ENCODE measurements at regions not wholly inside any gene's neighbourhood (a gene's known extent, or its start where the extent isn't known, plus 50 kb on each side); places are given as distances from the start of the nearest gene placed in this dataset.

DNA sequence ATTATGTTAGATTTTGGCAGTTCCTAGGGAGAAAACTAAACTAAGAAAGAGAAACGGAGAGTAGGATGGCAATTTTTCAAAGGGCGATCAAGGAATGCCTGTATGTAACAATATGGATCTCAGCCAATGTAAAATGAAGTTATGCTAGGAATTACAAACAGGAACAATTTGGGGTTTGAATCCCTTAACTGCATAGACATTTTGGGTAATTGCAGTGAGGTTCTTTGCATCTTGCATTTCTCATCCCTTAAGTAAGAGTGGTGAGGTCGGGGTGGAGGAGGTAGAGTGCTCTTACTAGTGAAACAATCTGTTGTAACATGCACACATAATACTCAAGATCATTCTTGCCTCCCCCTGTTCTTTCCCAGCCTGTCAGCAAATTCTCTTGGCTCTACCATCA is 137.6 kb downstream of the NPR3 start (continued):
- TF ChIP-seq EHF (CRISPR knock-in tag; IDR thresholded peaks at IDR 0.05) (no peak), CBX8 (IDR thresholded peaks at IDR 0.05) (no peak), PHF8 (IDR thresholded peaks at IDR 0.05; ENCODE audit: borderline replicate concordance, low read depth) (no peak)

GRCh38 chr5:32850817-32851496 is 139.8 kb downstream of the NPR3 start:
- DNase-seq (ENCODE audit: low read depth in 1 of 2, low spot score in 1 of 2) = no peak

GRCh38 chr5:32851559-32852173 is 140.5 kb downstream of the NPR3 start:
- Histone ChIP-seq H3K4me2 (peak overlapping the region; percentile 65; the same call in 2 of the 3 replicates), H3K4me1 (peaks cover 16% of the 10 kb centered on the region), H3K4me3 (no peak overlapping the region), H3K9me3 (no peaks in the 10 kb centered on the region; the same call in 2 of the 3 replicates), H3K27ac (peak overlapping the region; percentile 62 to 79)
- WGBS (ENCODE audit: missing lambda C conversion rate) = 93% methylated on average over 7 of the region's 7 CpGs
- no peak for FAIRE-seq
- ATAC-seq = no peak
- TF ChIP-seq, protein P1, sequence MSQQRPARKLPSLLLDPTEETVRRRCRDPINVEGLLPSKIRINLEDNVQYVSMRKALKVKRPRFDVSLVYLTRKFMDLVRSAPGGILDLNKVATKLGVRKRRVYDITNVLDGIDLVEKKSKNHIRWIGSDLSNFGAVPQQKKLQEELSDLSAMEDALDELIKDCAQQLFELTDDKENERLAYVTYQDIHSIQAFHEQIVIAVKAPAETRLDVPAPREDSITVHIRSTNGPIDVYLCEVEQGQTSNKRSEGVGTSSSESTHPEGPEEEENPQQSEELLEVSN (IDR thresholded peaks at IDR 0.05; ENCODE audit: borderline replicate concordance, low read depth) = no peak
- TF ChIP-seq EHF (CRISPR knock-in tag; IDR thresholded peaks at IDR 0.05) (no peak), RCOR1 (IDR thresholded peaks at IDR 0.05; ENCODE audit: low read depth, low read length) (no peak), HES2 (IDR thresholded peaks at IDR 0.05) (no peak), KDM5A (IDR thresholded peaks at IDR 0.05) (no peak), CTCF (IDR thresholded peaks at IDR 0.05) (no peak), JUNB (IDR thresholded peaks at IDR 0.05) (no peak), RFX5 (IDR thresholded peaks at IDR 0.05) (no peak)
- TF ChIP-seq, protein P2, sequence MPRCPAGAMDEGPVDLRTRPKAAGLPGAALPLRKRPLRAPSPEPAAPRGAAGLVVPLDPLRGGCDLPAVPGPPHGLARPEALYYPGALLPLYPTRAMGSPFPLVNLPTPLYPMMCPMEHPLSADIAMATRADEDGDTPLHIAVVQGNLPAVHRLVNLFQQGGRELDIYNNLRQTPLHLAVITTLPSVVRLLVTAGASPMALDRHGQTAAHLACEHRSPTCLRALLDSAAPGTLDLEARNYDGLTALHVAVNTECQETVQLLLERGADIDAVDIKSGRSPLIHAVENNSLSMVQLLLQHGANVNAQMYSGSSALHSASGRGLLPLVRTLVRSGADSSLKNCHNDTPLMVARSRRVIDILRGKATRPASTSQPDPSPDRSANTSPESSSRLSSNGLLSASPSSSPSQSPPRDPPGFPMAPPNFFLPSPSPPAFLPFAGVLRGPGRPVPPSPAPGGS (IDR thresholded peaks at IDR 0.05) = no peak
- TF ChIP-seq, protein P3, sequence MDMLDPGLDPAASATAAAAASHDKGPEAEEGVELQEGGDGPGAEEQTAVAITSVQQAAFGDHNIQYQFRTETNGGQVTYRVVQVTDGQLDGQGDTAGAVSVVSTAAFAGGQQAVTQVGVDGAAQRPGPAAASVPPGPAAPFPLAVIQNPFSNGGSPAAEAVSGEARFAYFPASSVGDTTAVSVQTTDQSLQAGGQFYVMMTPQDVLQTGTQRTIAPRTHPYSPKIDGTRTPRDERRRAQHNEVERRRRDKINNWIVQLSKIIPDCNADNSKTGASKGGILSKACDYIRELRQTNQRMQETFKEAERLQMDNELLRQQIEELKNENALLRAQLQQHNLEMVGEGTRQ (IDR thresholded peaks at IDR 0.05) = no peak
- CTCF ChIA-PET = interaction anchor here (0.7 to 3.9 kb wide), 21 partner anchors 11 to 171 kb away, joined by 3 to 26 read pairs (median 4); partner anchors contain the start of gene NPR3
- DNase-seq (ENCODE audit: low read depth in 1 of 2, low spot score in 1 of 2) = no peak
- POLR2A ChIA-PET = no interaction called here

More at GRCh38 chr5:32850817-32851496, 139.8 kb downstream of the NPR3 start:
- H3K4me2 ChIP-seq = no peak overlapping the region
- FAIRE-seq (no peak), ATAC-seq (no peak)
- CTCF ChIA-PET = interaction anchor here (1.3 to 3.9 kb wide), 6 partner anchors 12 to 159 kb away, joined by 3 to 26 read pairs (median 8); partner anchors contain the start of gene NPR3
- peaks cover 16% of the 10 kb centered on the region for H3K4me1 ChIP-seq
- POLR2A ChIA-PET = no interaction called here
- 84% methylated on average over 5 of the region's 5 CpGs for WGBS (ENCODE audit: missing lambda C conversion rate)
- no peaks in the 10 kb centered on the region; the same call in 2 of the 3 replicates for H3K9me3 ChIP-seq
- peak overlapping the region; percentile 53 to 62; a peak in 2 of 6 replicates for H3K27ac ChIP-seq
- H3K4me3 ChIP-seq = no peak overlapping the region
- TF ChIP-seq RFX5 (IDR thresholded peaks at IDR 0.05) (no peak), ELK1 (IDR thresholded peaks at IDR 0.05; ENCODE audit: low read depth, low read length) (no peak), HOXB13 (CRISPR knock-in tag; IDR thresholded peaks at IDR 0.05; ENCODE audit: low read depth) (no peak), MYC (IDR thresholded peaks at IDR 0.05; ENCODE audit: borderline replicate concordance, low read length) (no peak), ATOH8 (CRISPR knock-in tag; IDR thresholded peaks at IDR 0.05; ENCODE audit: low read depth) (no peak), POLR2A (IDR thresholded peaks at IDR 0.05; ENCODE audit: low read length) (no peak)
- TF ChIP-seq, protein P2 (IDR thresholded peaks at IDR 0.05) = no peak
- TF ChIP-seq, protein P4, sequence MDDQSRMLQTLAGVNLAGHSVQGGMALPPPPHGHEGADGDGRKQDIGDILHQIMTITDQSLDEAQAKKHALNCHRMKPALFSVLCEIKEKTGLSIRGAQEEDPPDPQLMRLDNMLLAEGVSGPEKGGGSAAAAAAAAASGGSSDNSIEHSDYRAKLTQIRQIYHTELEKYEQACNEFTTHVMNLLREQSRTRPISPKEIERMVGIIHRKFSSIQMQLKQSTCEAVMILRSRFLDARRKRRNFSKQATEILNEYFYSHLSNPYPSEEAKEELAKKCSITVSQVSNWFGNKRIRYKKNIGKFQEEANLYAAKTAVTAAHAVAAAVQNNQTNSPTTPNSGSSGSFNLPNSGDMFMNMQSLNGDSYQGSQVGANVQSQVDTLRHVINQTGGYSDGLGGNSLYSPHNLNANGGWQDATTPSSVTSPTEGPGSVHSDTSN (IDR thresholded peaks at IDR 0.05) = no peak

Data from A549 (cell line).